HEK293 (cell line): ENCODE measurements at regions not wholly inside any gene's neighbourhood (a gene's known extent, or its start where the extent isn't known, plus 50 kb on each side); places are given as distances from the start of the nearest gene placed in this dataset.

Experiments used
- CTCF ChIP-seq: fragments of 450-650 bp; formaldehyde crosslinking; IDR thresholded peaks from 2 replicates; pipeline ENCODE4 v1.5.1; 2016; ENCODE audit warnings: missing biosample characterization, missing genetic modification characterization
- GLI4 ChIP-seq: fragments of 450-650 bp; formaldehyde crosslinking; IDR thresholded peaks from 2 replicates; pipeline ENCODE4 v1.5.1; 2016; ENCODE audit warnings: missing biosample characterization, missing genetic modification characterization
- KLF10 ChIP-seq: fragments of 450-650 bp; IDR thresholded peaks from 2 replicates; pipeline ENCODE4 v1.5.1; 2018; ENCODE audit warnings: missing biosample characterization, mild to moderate bottlenecking, missing genetic modification characterization
- OSR2 ChIP-seq: fragments of 450-650 bp; formaldehyde crosslinking; IDR thresholded peaks from 2 replicates; pipeline ENCODE4 v1.5.1; 2016; ENCODE audit warnings: missing biosample characterization, missing genetic modification characterization
- PBX3 ChIP-seq: sonication (generic); formaldehyde crosslinking; IDR thresholded peaks from 2 replicates; pipeline ENCODE4 v1.8.1; 2022; ENCODE audit warnings: mild to moderate bottlenecking, moderate library complexity, missing genetic modification reagents
- ZBTB7A ChIP-seq: fragments of 450-650 bp; formaldehyde crosslinking; IDR thresholded peaks from 2 replicates; pipeline ENCODE4 v1.5.1; 2016; ENCODE audit warnings: low read depth, missing biosample characterization, missing genetic modification characterization
- ZNF350 ChIP-seq: fragments of 450-650 bp; formaldehyde crosslinking; IDR thresholded peaks from 2 replicates; pipeline ENCODE4 v1.5.0; 2017; ENCODE audit warnings: missing biosample characterization, mild to moderate bottlenecking, missing genetic modification characterization
- ZNF394 ChIP-seq: fragments of 450-650 bp; formaldehyde crosslinking; IDR thresholded peaks from 2 replicates; pipeline ENCODE4 v1.5.1; 2016; ENCODE audit warnings: missing biosample characterization, missing genetic modification characterization, mild to moderate bottlenecking, moderate library complexity, borderline replicate concordance

- no peak for TF ChIP-seq CTCF (tag by site-specific recombination)
- TF ChIP-seq ZBTB7A (tag by site-specific recombination) = no peak
- TF ChIP-seq OSR2 (tag by site-specific recombination) = no peak
- no peak for TF ChIP-seq ZNF394
- TF ChIP-seq PBX3 = no peak
- no peak for TF ChIP-seq ZNF350 (tag by site-specific recombination)
- no peak for TF ChIP-seq GLI4
- no peak for TF ChIP-seq KLF10 (tag by site-specific recombination)
Measured at GRCh38 chr11:70495351-70496310, 97.3 kb downstream of the CTTN start.
